Skeletal muscle satellite cell (primary cell): ENCODE measurements at regions not wholly inside any gene's neighbourhood (a gene's known extent, or its start where the extent isn't known, plus 50 kb on each side); places are given as distances from the start of the nearest gene placed in this dataset.

ENCODE experiments used
- H3K27me3 ChIP-seq: 2 replicates; pipeline ENCODE4 v1.7.0; 2013; ENCODE audit warnings: low read length; ENCODE audit not compliant: control insufficient read depth, insufficient read depth
- H3K36me3 ChIP-seq: 2 replicates; pipeline ENCODE4 v1.7.0; 2013; ENCODE audit warnings: mild to moderate bottlenecking, control low read depth, low read length; ENCODE audit not compliant: insufficient read depth
- H3K4me1 ChIP-seq: 2 replicates; pipeline ENCODE4 v1.7.0; 2013; ENCODE audit warnings: low read length; ENCODE audit not compliant: control insufficient read depth, insufficient read depth
- H3K4me2 ChIP-seq: 2 replicates; pipeline ENCODE4 v1.7.0; 2013; ENCODE audit warnings: mild to moderate bottlenecking, low read length
- H3K4me3 ChIP-seq: 2 replicates; pipeline ENCODE4 v1.7.0; 2013; ENCODE audit warnings: low read length
- H3K9ac ChIP-seq: 2 replicates; pipeline ENCODE4 v1.7.0; 2013; ENCODE audit warnings: mild to moderate bottlenecking, low read depth, low read length, moderate library complexity
- H3K9me3 ChIP-seq: replicated peaks from 2 replicates; pipeline ENCODE4 v1.7.0; 2013; ENCODE audit warnings: mild to moderate bottlenecking, control low read depth, low read length

DNA sequence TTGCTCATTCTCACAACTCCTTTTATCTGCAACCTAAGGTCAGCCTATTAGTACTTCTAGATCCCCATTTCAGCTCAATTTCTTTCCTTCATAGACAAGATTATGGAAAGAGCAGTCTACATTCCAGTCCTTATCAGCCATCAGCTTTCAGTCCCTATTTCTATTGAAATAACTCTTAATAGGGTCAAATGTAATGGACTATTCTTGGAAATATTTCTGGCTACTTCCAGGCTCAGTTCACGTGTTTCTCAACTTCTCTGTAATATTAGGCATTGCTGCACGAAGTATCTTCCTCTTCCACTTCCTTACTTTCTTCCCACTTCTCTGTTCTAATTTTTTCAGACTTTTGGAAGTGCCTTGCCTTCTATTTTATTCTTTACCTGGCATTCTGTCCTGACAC lies 232.9 kb upstream of the USP25 start:
- Histone ChIP-seq H3K36me3 (no peaks in the 10 kb centered on the region), H3K27me3 (no peaks in the 10 kb centered on the region), H3K4me2 (no peak overlapping the region), H3K4me1 (peaks cover 8% of the 10 kb centered on the region), H3K9me3 (no peaks in the 10 kb centered on the region), H3K4me3 (no peak overlapping the region), H3K9ac (no peak overlapping the region)

DNA sequence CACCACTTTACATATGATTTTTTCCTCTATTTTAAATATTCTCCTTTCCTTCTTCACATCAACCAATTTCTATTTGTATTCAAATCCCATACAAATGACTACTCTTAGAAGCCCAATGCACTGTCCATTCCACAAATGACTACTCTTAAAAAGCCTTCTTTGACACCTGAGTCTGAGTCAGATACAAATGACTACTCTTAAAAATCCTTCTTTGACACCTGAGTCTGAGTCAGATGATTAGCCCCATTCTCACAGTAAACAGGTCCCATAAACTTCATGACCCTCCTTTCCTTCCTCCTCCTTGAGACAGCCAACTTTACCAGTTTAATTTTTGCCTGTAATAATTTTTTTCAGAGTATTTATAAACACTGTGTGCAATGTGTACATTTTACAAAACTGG lies 231.3 kb upstream of the USP25 start:
- Histone ChIP-seq H3K36me3 (no peaks in the 10 kb centered on the region), H3K9me3 (no peaks in the 10 kb centered on the region), H3K4me1 (peaks cover 8% of the 10 kb centered on the region), H3K9ac (no peak overlapping the region), H3K4me2 (no peak overlapping the region), H3K27me3 (no peaks in the 10 kb centered on the region), H3K4me3 (no peak overlapping the region)

DNA sequence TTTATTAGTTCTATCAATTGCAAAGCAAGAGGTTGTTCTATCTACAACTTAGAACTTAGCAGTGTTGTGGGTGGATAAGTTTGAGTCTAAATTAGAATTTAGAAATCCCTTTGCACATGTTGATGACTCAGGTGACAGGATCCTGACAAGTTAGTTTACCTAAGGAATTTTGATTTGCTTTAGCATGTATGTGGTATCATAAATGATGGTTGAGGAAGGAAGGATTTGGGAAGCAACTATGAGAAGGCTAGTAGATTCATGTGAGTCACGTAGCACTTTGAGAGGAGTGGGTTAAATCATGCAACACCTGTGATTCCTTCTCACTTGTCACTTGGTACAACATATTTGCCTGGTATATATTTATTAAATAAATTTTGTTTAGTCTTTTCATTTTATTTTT lies 223.7 kb upstream of the USP25 start:
- H3K27me3 ChIP-seq: no peaks in the 10 kb centered on the region
- H3K4me2 ChIP-seq: no peak overlapping the region
- H3K4me3 ChIP-seq: no peak overlapping the region
- no peaks in the 10 kb centered on the region for H3K36me3 ChIP-seq
- H3K9me3 ChIP-seq: no peaks in the 10 kb centered on the region
- no peaks in the 10 kb centered on the region for H3K4me1 ChIP-seq
- H3K9ac ChIP-seq: no peak overlapping the region

DNA sequence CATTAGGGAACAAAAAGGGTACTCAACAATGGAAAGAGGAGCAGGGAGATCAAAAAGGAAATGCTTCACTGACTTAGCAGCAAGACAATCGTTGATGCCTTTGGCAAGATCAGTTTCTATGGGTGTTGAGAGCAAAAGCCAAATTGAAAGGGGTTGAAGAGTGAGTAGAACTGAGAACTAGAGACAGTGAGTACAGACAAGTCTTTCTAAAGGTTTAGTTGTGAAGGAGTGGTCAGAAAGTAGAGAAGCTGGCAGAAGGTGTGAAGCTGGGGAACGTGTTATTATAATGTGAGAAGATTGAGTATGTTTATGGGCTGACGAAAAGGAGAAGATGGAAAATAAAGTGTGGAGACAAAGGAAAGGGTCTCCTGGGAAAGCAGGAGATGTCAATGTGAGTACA lies 221.2 kb upstream of the USP25 start:
- H3K4me1 ChIP-seq: no peaks in the 10 kb centered on the region
- no peaks in the 10 kb centered on the region for H3K9me3 ChIP-seq
- no peaks in the 10 kb centered on the region for H3K27me3 ChIP-seq
- H3K9ac ChIP-seq: no peak overlapping the region
- no peak overlapping the region for H3K4me3 ChIP-seq
- no peak overlapping the region for H3K4me2 ChIP-seq
- H3K36me3 ChIP-seq: no peaks in the 10 kb centered on the region

DNA sequence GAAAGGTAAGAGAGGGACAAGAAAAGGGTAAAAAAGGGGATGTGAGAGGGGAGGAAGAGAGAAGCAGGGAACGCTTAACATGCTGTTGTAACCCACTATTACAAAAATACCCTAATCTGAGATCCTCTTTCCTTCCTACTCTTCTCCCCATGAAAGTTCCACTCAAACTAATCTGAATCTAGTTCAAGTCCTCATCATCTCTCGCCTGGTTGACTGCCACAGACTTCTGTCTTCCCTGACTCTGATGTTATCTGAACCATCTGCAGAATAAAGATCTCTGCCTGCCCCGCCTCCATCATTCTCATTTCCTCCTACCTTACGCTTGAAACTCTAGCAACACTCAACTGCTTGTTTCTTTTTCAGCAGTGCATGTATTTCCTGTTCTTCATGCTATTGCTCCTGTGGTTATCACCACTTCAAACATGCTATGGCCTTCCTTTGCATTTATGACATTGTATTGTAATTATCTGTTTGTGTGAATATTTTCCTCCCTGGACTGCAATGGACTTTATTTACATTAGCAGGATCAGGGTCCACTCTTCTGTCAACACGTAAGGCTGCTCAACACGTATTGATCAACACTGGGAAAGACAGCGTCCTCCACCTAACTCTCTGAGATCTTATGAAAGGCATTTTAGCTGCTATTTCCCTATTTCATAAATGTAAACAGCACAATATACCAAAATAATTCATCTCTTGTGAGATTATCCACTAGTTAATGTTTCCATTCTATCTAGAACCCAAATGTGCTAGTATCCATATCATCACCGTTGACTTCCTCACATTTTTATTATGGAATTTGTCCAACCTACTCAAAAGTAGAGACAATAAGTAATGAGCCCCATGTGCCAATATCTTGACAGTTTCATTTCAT lies 215.5 kb upstream of the USP25 start:
- no peak overlapping the region for H3K4me2 ChIP-seq
- no peaks in the 10 kb centered on the region for H3K36me3 ChIP-seq
- no peaks in the 10 kb centered on the region for H3K27me3 ChIP-seq
- H3K9ac ChIP-seq: no peak overlapping the region
- no peak overlapping the region for H3K4me3 ChIP-seq
- no peaks in the 10 kb centered on the region for H3K4me1 ChIP-seq
- no peaks in the 10 kb centered on the region for H3K9me3 ChIP-seq

DNA sequence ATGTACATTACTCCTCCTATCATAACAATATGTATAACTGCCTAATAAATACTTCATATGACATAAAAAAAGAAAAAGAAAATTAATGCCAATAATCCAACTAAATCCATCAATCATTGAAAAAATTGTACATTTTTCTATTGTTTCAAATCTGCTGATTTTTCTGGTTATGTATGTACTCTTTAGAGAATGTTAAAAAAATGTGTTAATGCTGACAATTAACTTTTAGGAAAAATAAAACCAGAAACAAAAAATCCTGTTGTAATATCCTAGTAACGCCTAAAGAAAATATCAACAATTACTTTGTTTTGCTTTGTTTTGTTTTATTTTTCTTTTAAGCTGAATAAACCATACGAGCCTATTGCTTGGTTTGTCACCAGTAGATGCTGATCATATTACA lies 213.9 kb upstream of the USP25 start:
- Histone ChIP-seq H3K4me3 (no peak overlapping the region), H3K36me3 (no peaks in the 10 kb centered on the region), H3K4me1 (no peaks in the 10 kb centered on the region), H3K27me3 (no peaks in the 10 kb centered on the region), H3K4me2 (no peak overlapping the region), H3K9me3 (no peaks in the 10 kb centered on the region), H3K9ac (no peak overlapping the region)

DNA sequence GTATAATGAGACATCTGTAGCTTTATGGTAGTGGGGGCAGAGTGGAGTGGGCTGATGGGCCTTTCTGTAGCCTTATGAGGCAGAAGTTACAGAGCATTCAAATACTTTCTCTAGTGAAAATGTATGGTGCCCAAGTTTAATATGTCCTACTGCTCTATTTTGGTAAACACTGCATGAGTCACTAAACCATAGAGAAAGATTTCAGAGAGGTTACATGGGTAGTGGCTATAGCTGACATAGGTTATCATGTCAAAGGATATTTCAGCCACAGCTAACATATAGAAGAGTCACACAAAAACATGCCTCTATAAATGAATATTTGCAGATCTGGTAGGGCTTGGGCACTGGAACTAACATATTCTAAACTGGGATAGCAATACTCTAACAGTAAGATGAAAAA lies 212.4 kb upstream of the USP25 start:
- Histone ChIP-seq H3K27me3 (no peaks in the 10 kb centered on the region), H3K9ac (no peak overlapping the region), H3K4me2 (no peak overlapping the region), H3K9me3 (no peaks in the 10 kb centered on the region), H3K4me1 (no peaks in the 10 kb centered on the region), H3K36me3 (no peaks in the 10 kb centered on the region), H3K4me3 (no peak overlapping the region)

DNA sequence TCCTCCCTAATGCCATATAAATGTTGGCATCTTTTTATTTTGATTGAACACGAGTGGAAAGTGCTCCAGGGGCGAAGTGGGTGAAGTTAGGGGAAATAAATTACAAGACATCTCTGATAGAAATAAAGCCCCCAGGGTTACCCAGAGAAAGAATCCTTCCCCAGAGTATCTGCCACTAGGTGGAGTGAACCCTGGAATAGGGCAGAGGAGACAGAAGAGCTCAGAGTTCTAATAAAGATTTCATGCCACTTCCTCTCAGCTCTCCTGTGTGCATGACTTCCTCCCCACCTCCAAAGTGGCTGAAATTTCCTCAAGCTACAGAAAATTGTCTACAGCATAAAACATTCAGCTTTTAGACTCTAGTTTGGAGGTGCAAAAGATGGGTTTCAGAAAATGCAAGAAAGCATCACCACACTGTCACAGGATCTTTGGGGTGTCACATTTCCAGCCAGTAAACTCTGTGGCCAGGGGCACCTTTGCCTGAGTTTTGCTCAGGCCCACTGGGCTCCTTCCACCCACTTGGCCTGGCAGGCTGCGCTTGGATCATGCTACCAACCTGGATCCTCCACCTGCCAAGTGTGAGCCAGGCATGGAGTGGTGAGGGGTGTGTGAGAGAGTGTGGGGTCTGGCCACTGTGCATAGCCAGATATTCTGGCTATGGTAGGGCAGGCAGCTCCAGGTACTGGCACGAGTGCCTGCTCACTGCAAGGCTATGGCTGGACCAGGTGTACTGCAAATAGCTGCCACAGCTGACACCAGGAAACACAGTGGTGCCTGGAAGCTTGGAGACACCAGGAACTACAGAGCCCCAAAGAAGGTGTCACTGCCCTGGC lies 208.8 kb upstream of the USP25 start:
- Histone ChIP-seq H3K9ac (no peak overlapping the region), H3K9me3 (no peaks in the 10 kb centered on the region), H3K36me3 (no peaks in the 10 kb centered on the region), H3K4me2 (no peak overlapping the region), H3K27me3 (no peaks in the 10 kb centered on the region), H3K4me3 (no peak overlapping the region), H3K4me1 (no peaks in the 10 kb centered on the region)

DNA sequence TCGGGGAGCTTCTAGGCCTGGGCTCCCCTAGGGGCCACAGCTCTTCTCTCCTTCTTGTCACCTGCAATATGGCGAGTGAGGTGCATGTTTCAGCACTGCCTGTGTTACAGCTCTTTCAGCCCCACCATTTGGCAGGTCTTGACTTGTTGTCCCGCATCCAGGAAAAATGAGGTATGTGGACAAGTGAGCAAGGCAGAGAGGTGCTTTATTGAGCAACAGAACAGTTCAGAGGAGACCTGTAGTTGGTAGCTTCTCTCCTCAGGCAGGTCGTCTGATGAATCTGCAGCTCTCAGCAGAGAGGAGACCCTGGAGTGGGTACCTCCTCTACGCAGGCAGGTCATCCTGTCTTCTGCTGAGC lies 208.2 kb upstream of the USP25 start:
- Histone ChIP-seq H3K36me3 (no peaks in the 10 kb centered on the region), H3K27me3 (no peaks in the 10 kb centered on the region), H3K4me1 (no peaks in the 10 kb centered on the region), H3K4me2 (no peak overlapping the region), H3K9ac (no peak overlapping the region), H3K9me3 (no peaks in the 10 kb centered on the region), H3K4me3 (no peak overlapping the region)

DNA sequence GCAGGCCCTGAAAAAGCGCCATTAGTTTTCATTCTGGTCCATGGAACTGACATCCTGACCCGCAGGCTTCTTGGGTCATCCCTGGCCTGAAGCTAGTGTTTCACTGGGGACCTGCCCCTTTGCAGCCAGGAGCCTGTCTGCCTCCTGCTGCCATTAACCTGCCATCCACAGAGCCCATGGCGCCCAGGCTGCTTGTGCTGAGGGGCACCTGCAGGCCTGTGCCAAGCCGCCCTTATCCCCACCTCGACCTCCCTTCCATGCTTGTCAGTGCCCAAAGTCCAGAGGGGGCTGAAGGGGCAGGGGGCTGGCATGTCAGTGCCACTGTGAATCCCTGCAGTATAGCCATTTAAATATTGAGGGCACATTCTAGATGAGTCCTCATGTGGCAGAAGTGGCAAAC lies 207.6 kb upstream of the USP25 start:
- Histone ChIP-seq H3K4me2 (no peak overlapping the region), H3K4me1 (no peaks in the 10 kb centered on the region), H3K9ac (no peak overlapping the region), H3K27me3 (peaks cover 3% of the 10 kb centered on the region), H3K9me3 (no peaks in the 10 kb centered on the region), H3K36me3 (no peaks in the 10 kb centered on the region), H3K4me3 (no peak overlapping the region)

DNA sequence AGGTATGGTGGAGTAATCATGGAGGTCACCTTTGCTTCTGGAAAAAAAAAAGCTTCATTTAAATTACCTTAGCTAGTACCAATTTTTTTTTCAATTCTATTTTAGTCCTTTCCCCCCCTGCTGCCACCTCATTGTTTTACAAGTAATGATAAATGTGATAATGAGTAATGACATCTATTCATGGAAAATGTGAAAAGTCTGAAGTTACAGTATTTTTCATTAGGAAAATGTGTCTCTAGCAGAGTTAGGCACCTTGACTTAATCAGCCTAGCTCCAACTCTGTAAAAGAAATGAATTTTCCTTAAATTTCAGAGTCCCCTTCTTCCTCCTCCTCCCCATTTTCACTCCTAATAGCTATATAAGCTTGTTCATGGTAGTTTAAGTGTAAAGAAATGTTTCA lies 204.9 kb upstream of the USP25 start:
- Histone ChIP-seq H3K4me1 (no peaks in the 10 kb centered on the region), H3K9ac (no peak overlapping the region), H3K36me3 (no peaks in the 10 kb centered on the region), H3K27me3 (peaks cover 3% of the 10 kb centered on the region), H3K9me3 (no peaks in the 10 kb centered on the region), H3K4me3 (no peak overlapping the region), H3K4me2 (no peak overlapping the region)

DNA sequence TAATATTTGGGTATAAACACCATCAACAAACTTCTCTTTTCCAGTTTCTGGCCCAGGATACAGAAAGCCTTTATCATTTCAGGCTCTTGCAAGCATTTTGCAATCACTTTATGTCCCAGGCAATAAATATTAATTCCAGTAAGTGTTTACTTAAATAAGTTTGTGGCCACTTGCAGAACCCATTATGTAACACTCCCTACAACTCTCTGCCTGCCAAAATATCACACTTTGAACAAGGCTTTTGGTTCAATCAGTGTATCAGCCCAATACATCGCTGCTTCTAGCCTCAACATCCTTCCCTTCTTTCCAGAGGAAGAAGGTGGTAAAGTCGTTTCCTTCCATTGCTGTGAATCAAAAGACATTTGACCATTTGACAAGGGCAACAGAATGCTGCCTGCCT lies 203.0 kb upstream of the USP25 start:
- H3K27me3 ChIP-seq: peaks cover 3% of the 10 kb centered on the region
- H3K4me3 ChIP-seq: no peak overlapping the region
- no peak overlapping the region for H3K4me2 ChIP-seq
- H3K9ac ChIP-seq: no peak overlapping the region
- no peaks in the 10 kb centered on the region for H3K36me3 ChIP-seq
- no peaks in the 10 kb centered on the region for H3K4me1 ChIP-seq
- no peaks in the 10 kb centered on the region for H3K9me3 ChIP-seq
